ENCODE measurements at regions not wholly inside any gene's neighbourhood (a gene's known extent, or its start where the extent isn't known, plus 50 kb on each side); places are given as distances from the start of the nearest gene placed in this dataset.
"Not testable (repeated sequence)": the region's sequence is repeated elsewhere in the genome, so short reads cannot be mapped to it uniquely, and the experiment has no call there.

DNA sequence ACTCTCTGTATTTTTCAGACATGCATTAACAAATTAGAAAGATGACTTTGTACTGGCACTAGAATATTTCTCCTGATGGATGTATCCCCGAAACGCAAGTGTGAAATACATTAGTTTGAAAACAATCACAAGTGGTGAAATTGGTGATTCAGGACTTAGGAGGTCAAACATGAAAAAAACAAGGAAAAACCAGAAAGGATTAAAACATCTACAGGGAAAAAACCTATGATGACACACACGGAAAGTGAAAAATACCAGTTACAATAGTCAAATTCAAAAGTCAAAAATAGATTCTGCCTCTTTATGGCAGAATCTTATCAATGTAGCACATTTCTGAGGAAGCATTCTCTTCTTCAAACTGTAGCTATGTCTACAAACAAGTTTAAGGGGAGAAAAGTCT lies 129.0 kb upstream of the SGK1 start:
- no peak for DNase-seq

DNA sequence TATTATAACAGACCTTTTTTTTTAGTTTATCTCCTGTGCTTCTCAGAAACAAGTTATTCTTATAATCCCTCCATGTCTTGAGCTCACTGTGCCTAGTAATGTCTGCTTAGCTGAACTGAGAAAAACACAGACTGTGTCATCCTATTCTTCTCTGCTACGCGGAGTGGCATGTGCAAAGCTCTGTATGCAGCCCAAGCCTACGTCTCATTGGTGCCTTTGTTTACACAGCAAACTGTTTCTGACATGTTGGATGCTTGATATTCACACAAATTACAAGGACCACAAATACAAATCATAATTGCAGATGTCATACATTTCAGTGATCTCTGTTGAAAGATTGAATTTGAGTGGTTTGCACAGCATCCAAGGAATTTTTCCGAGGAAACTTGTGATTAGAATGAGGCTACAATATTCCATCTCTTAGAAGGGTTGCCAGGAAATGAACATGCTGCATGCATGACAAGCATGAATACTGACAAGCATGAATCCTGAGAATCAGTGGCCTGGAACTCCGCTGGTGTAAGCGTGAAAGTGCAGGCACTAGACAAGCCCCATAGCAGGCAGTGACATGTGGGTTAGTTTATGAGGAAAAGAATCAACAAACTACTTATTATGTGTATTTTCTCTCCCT lies 128.4 kb upstream of the SGK1 start:
- no peak for DNase-seq

DNA sequence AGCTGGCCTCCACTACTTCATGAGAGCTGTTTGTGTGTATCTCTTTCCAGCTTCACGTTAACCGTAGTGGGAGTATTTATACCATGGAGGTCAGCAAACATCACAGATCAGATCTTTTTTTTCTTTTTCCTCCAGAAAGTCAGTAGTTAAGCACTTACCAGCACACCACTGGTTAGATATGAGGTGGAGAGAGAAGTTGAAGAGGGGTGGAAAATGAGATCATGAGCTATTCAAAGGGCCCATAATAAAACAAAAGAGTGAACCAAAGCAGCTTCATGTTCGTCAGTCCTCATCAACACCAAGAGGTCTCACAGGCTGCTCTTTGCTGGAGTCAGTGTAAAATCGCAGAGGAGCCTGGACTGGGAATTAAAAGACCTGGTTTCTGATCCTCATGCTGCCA lies 125.1 kb upstream of the SGK1 start:
- no peak for DNase-seq

DNA sequence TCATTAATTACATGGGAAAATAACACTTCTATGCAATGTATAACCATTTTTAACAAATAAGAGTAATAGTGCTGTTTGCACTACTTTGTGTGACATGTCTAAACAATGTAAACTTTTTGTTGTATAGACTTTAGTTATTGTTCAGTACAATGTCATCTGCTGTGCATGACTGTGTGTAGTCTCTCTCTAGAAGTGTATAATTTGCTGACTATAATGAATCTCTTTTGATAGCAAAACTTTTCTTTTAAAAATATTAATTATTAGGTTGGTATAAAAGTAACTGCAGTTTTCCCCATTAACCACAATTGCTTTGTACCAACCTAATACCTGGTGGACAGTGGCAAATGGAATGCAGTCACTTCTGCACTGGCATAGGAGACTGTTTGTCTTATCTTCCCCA lies 124.2 kb upstream of the SGK1 start:
- no peak for DNase-seq

DNA sequence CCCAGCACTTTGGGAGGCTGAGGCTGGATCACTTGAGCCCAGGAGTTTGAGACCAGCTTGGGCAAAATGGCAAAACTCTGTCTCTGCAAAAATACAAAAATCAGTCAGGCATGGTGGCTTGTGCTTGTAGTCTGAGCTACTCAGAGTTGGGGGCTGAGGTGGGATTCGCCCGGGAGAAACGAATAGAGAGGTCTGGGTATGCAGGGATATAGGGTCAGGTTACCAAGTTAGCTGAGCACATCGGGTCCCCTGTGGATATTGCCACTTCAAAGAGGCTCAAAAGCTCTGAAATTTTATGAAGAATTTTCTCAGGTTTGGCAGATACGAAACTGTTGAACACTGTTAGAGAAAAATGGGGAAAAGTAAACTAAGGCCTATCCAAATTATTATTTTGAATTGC lies 120.9 kb upstream of the SGK1 start:
- DNase-seq: no peak

DNA sequence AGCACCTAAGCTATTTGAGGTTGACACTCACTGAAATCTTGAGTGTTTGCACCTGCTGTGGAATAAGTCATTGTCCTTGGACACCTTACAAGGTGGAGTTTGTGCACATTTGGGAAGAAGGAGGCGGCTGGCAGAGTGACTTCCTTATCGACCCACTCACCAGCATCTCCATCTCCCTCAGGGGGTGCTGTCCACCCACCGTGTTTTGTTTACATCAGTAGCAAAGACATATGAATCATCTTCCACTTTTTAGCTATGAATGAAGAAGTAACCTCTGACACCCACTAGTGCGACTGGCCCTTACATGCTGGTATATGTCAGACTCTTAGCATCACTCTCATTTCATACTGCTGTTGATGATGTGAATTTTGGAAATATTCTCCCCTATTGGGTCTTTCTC lies 119.5 kb upstream of the SGK1 start:
- peak; percentile 60 for DNase-seq

DNA sequence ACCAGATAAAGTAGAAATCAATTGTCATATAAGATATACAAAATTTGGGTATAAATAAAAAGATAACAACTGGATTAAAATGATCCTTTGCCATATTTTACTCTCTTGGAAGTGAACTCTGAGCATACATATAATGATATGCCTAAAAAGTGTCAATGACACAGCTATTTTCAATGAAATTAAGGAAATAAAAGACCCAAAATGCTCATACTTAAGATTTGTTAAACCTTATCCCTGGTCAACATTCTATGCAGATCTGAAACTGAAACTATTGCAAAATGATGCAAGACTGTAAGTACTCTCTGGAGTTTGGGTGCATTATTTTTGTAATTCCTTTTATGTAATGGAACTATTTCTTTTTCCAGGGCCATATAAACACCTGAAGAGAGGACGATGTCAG lies 119.0 kb upstream of the SGK1 start:
- DNase-seq: peak; percentile 37

DNA sequence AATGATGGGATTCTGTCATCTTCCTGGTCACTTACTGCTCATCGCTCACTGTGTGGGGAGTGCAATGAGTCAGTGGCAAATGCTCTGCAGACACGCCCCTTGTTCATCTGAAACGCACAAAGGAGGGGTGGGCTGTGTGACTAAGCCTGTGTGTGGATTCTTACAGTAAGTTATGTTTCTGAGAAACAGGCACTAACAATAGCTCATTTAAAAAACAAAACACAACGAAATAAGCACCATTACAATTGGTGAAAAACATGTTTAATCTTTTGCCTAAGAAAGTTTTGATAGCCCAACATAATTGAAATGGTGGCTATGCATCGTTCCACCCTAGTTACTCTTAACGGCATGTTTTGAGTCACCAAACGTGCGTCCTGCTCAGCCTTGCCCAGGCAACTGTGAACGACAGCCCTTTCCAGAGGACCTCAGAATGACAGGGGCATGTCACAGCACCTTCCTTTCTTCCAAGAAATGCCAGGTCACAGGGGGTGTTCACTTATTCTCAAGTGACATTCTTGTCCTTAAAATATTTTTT lies 118.4 kb upstream of the SGK1 start:
- peak; percentile 91 for DNase-seq

DNA sequence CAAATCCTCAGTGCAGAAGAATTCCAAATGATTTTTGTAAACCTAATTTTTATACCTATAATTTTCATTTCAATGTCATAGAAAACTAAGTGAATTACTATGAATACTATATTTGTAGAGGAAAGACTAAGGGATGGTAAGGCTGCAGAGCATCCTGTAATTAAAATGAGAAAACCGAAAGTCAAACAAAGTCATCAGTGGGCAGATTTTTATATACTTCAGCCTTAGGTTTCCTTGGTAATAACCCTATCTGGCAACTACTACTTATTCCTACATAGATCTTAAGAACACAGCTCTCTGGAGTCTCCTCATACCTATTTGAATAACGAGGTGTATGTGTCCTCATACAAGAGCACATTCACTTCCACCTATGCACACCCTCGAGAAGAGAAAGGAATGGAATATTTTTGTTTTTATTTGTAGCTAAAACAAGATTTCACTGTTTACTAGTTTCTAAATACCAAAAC lies 117.9 kb upstream of the SGK1 start:
- no peak for DNase-seq

DNA sequence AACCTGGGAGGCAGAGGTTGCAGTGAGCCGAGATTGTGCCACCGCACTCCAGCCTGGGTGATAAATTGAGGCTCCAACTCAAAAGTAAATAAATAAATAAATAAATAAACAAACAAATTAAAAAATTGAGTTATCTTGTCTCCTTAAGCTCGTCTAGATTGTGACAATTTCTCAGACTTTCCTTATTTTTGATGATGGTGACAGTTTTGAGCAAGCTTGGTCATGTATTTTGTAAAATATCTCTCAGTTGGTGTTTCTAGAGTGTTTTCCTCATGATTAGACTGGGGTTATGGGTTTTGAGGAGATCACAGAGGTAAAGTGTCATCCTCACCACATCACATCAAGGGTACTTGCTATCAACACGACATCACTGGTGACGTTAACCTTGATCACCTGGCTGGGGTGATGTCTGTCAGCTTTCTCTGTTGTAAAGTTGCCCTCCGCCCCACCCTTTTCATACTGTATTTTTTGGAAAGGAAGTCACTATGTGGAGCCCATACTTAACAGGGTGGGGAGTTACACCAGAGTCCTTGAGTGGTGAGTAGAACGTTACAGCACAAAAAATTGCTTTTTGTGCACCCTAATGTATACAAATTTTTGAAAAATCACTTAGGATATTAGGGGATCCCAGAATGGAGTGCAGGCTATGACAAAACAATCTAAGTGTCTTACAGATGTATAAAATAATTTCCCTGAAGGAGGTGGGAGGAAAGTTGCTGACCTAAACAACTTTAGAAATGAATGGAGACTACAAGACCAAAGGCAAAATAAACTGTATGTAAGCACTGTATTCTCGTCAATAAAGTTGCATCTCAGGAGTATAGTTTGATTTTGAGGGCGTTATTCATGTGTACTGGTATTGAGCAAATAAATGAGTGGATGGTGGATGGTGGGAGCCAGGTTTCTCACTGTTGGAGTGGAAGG lies 116.4 kb upstream of the SGK1 start:
- DNase-seq: no peak

DNA sequence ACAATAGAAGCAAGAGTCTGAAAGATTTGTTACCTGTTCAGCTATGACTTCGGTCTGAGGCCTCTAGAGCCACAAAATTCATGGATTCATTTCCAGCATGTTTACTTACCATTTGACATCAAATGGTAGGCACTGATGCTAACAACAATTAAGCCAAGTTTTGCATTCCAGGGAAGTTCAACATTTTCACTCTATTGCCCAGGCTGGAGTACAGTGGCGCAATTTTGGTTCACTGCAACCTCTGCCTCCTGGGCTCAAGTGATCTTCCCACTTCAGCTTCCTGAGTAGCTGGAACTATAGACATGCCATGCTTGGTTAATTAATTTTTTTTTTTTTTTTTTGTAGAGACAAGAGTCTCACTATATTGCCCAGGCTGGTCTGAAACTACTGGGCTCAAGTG lies 114.1 kb upstream of the SGK1 start:
- DNase-seq: no peak

DNA sequence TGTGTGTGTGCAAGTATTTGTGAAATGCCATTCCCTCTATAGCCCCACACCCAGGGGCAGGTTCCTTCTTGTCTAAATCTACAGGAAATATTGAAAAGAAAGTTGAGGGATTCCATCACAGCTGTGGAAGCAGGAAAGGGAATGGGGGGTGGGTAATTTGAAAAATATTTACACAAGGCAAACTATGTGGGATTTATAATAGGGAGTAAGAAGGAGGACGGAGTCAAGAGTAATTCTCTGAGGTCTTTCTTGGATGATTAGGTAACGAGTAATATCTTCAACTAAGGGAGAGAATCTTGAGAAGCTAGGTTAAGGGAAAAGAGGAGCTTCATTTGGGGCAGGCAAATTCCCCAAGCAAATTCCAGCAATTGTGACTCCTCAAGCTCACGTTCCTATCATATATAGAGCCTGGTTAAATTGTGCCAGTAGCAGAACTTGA lies 113.5 kb upstream of the SGK1 start:
- DNase-seq: no peak

DNA sequence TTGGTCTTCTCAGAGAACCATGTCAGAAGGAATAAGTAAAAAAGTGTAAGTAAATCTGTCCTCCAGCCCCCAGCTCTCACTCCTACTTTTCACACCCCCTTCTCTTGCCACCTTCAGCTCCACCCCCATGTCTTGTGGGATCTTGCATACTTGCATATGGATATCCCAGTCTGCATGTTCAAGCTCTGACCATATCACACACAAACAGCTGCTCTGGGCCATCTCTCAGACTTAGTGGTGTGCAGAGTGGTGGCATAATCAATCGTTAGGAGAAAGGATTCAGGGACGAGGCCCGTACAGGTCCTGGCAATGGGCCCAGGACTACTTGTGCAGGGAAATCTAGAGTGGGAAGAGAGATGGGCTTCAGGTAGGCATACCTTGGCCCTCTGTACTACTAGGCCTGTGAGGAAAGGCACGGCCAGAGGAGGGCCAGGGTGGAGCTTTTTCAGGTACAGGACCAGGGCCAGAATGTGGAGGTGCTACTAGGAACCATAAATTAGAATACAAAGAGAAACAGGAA lies 112.0 kb upstream of the SGK1 start:
- no peak for DNase-seq

DNA sequence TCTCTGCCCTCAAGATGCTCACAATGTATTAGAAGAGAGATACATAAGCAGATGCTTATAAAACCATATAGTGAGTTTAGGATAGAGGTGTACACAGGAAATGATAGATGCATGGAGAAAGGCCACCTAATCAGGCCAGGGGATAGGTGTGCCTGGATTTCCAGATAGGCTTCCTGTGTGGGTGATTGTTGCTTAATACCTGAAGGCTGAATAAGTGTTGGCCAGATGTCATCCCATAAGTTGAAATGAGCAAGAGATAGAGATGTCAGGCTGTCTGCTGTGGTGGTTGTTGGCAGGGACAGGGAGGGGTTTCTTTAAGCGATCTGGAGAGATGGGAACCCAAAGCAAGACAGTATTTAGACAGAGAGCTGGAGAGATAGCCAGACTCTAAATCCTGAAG lies 109.8 kb upstream of the SGK1 start:
- DNase-seq: no peak

DNA sequence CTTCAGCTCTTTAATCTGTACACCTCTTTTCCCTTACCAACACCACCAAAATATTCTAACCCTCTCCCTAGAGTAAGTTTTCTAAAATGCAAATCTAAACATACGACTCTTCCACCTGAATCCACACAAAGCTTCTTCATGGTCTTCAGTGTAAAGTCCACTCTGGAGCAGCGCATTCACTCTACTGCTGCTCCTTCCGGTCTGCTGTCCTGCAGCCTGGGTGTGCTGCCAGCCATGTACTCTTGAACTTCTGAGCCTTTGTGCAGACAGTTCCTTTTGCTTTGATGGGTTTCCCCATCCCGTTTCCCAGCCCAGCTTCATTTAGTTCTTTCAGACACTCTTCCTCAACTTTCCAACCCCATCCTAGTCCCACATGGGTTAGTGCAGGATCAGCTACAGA lies 108.7 kb upstream of the SGK1 start:
- no peak for DNase-seq

DNA sequence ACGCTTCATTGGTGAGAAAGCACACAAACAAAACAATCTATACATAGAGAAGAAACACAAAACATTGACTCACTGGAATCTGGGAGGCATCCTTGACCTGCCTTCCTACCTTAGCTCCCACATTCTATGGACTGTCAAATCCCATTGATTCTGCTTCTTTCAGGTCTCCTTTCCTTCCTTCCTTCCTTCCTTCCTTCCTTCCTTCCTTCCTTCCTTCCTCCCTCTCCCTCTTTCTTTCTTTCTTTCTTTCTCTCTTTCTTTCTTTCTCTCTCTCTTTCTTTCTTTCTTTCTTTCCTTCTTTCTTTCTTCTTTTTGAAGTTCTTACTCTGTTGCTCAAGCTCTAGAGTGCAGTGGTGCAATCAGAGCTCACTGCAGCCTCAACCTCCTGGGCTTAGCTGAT lies 108.0 kb upstream of the SGK1 start:
- not testable (repeated sequence) for DNase-seq

DNA sequence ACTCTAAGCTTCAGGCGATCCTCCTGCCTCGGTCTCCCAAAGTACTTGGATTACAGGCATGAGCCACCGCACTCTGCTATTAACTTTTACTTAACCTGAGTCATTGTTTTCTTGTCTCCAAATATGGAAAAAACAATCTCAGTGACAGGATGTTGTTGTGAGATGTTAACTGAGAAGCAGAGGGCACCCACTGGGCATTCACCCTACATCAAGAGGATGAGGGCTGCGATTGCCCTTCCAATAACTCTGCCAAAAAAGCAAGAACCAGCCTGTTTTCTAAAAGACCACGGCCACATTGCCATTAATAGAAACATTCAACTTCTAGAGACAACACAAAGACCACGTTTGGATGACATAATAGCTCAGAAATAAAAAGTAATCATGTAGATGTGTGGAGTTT lies 107.6 kb upstream of the SGK1 start:
- DNase-seq: no peak

DNA sequence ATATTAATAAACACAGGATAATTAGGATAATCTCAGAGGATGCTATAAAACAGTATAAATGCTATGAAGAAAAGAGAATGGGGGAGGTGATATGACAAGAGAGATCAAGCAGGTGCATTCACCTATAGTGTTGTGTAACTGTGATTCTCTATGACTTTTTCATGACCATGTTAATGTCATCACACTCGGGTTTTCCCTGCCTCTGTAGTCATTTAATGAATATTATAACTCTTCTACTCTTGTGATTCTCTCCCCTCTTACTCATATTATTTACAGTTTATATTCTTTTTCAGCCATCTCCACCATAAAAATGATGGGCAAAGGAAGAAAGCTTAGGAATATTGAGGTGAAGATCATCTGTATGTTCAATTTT lies 106.9 kb upstream of the SGK1 start:
- peak; percentile 13 for DNase-seq

DNA sequence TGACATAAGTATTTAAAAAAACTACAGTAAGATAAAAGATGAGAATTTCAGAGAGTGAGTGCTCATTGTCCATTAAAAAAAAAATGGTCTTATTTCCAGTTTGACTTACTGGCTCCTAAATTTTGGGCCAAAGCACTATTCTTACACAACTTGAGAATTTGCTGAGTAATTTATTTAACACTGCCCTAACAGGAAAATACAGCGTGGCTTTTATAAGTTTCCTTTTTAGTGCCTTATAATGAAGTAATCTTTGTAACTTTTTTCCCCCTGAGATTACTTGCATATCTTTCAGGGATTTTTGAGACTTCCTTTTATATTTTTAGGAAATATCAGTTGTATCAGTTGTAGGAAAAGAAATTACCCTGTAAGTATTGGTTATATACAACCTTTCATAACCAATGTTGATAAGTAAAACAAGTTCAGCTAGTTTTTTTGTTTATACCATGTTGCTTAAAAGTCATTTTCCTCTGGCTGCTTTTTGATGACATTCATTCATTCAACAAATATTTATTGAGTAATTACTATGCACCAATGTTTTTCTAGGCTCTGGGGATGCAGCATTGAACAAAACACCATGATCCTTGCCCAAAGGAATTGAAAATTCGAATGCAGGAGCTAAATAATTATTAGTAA lies 106.4 kb upstream of the SGK1 start:
- DNase-seq: peak; percentile 36

DNA sequence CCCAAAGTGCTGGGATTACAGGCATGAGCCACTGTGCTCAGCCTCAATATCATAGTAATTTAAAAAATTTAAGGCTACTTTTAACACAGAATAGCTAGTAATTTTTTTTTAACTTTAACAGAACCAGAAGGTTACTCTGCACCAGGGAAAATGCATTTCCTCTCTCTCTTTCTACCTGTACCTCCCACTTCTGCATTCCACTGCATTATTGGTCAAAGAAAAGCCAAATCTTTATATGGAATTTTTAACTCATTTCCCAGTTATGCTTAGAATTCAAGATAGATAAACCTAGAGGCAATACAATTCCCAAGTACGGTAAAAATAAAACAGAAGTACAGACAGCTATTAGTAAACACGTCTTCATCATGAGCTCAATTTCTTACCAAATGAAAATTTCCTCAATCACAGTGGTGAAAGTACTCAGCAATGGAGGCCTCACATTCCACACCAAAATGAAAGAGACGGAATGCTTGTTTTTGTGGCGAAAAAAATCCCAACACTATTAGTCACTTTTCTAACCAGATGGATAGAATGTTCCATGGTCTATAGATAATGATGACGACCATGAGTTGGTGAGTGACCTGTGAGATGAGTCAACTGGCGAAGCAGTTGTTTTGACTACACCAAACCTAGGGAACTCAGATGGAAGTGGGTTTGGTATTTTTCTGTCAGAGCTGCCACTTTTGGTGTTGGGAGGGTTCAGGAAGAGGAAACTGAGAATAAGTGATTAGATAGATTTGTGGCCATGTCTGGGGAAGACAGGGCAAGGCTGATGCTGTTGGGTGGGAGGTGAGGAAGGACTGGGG lies 104.7 kb upstream of the SGK1 start:
- peak; percentile 37 for DNase-seq

DNA sequence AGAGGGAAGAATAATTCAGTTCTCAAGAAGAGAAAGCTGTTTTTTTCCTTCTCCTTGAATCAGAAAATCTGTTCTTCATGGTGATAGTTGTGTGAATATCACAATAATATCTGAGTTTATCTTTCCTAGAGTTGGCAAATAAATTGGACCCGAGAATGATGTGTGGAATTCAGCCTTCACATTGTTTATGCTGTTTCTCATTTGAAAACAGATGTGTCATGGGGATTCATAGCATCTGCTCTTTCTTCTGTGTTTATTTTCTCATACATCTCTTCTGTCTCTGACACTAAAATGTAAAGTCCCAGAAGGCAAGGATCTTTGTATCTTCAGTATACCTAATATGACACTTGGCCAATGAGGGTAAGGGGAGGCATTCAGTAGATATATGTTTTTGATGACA lies 103.6 kb upstream of the SGK1 start:
- DNase-seq: no peak

DNA sequence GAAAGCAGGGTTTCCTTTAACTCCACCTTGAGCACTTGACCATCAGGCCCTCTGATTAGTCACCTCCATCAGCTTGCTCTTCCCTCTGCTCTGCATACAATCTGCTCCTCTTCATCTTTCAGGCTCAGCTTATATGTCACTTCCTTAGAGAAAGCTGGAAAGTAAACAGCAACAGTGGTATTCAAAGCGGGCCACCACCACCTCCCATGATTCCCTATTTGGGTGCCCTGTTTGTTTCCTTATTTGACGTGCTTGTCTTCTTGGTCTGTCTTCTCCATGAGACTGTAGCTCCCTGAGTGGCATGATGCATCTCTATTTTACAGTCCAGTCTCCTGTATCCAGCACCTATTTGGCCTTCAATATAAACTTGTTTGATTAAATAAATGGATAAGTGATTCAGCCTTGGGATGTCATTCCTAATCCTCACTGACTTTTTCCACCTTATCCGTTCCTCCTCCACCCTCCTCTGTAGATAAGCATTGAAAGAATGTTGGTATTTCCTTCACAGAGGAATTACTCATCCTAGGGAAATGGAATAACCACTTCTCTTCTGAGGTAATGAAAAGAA lies 102.8 kb upstream of the SGK1 start:
- no peak for DNase-seq
